ENCODE measurements at regions not wholly inside any gene's neighbourhood (a gene's known extent, or its start where the extent isn't known, plus 50 kb on each side); places are given as distances from the start of the nearest gene placed in this dataset.
A peak's percentile ranks its signal among the peaks of the same experiment; 100 is the strongest.

- ChIA-PET POLR2A (no interaction called here), CTCF (ENCODE audit: low intra/inter-chr PET ratio) (no interaction called here)
- Histone ChIP-seq H3K27ac (ENCODE audit: extremely low read depth, low read depth, low read length) (no peak overlapping the region), H3K9me3 (replicated peaks; ENCODE audit: control insufficient read depth, insufficient read depth, low read depth, low read length) (no peaks in the 10 kb centered on the region), H4K20me1 (replicated peaks; ENCODE audit: control insufficient read depth, insufficient read depth, low read length) (no peaks in the 10 kb centered on the region), H3K4me1 (replicated peaks in 1 of 2; ENCODE audit: control insufficient read depth in 2 of 2, insufficient read depth in 2 of 2, low read length in 2 of 2) (no peaks in the 10 kb centered on the region), H3K9me1 (ENCODE audit: control insufficient read depth, insufficient read depth, low read length) (no peaks in the 10 kb centered on the region), H3K4me3 (no peak overlapping the region), H3K36me3 (ENCODE audit: control insufficient read depth, insufficient read depth, low read length) (no peaks in the 10 kb centered on the region), H3K27me3 (ENCODE audit: control insufficient read depth in 2 of 2, insufficient read depth in 2 of 2, low read length in 2 of 2) (no peaks in the 10 kb centered on the region), H3K9ac (ENCODE audit: insufficient read depth in 1 of 2, low read depth in 2 of 2, low read length in 2 of 2) (no peak overlapping the region), H2AFZ (ENCODE audit: low read depth, low read length) (no peak overlapping the region), H3K79me2 (ENCODE audit: control insufficient read depth, insufficient read depth, low read length) (no peaks in the 10 kb centered on the region), H3K4me2 (ENCODE audit: insufficient read depth, low read length) (no peak overlapping the region)
- FAIRE-seq (no peak), ATAC-seq (no peak), DNase-seq (ENCODE audit: extremely low read depth in 1 of 4, low spot score in 3 of 4) (no peak)
- intact Hi-C loops (cut with micrococcal nuclease): no loop called here
- peak; percentile 63 for TF ChIP-seq MAFF (IDR thresholded peaks at IDR 0.05; ENCODE audit: low read length)
- TF ChIP-seq ZNF316 (IDR thresholded peaks at IDR 0.05): peak; percentile 67; the same call in 1 of the 2 replicates
- TF ChIP-seq MAFG (tag; conservative IDR thresholded peaks at IDR 0.05): peak; percentile 61
- peak; percentile 33; the same call in 1 of the 2 replicates for TF ChIP-seq C11orf30 (IDR thresholded peaks at IDR 0.05; ENCODE audit: low read depth)
- no peak for TF ChIP-seq CTCF (IDR thresholded peaks at IDR 0.05 in 2 of 3, conservative IDR thresholded peaks at IDR 0.05 in 1 of 3; ENCODE audit: insufficient read depth in 2 of 3, low read depth in 1 of 3, low read length in 3 of 3)
- TF ChIP-seq USF1 (CRISPR knock-in tag; IDR thresholded peaks at IDR 0.05): no peak
- peak; percentile 62 for TF ChIP-seq MAFK (IDR thresholded peaks at IDR 0.05; ENCODE audit: low read length)
- 0% methylated on average over 1 of the region's 1 CpG for WGBS (ENCODE audit: insufficient coverage, low coverage, missing lambda C conversion rate)
- no TSS peak for BruUV-seq (replicated peaks)
- in situ Hi-C loops (cut with MboI): no loop called here
Observed at GRCh38 chr21:18869104-18869503, 465.5 kb upstream of the TMPRSS15 start.

Measured in K562 (cell line).